H9 (cell line): ENCODE measurements at regions not wholly inside any gene's neighbourhood (a gene's known extent, or its start where the extent isn't known, plus 50 kb on each side); places are given as distances from the start of the nearest gene placed in this dataset.

ENCODE experiments used
- DNase-seq: peaks from one replicate; pipeline ENCODE4 v3.0.0-alpha.2; 2017
- H2AFZ ChIP-seq: one replicate; pipeline ENCODE4 v1.6.1; 2013; ENCODE audit warnings: mild to moderate bottlenecking, low read length, control low read depth, moderate library complexity
- H2AK5ac ChIP-seq: 2 replicates; pipeline ENCODE4 v1.6.1; 2013; ENCODE audit warnings: low read length, control low read depth, mixed read lengths; ENCODE audit not compliant: insufficient read length
- H2BK120ac ChIP-seq: one replicate; pipeline ENCODE4 v1.6.1; 2013; ENCODE audit warnings: low read depth, mild to moderate bottlenecking, low read length, control low read depth, inconsistent platforms; ENCODE audit not compliant: poor library complexity, severe bottlenecking
- H2BK12ac ChIP-seq: 2 replicates; pipeline ENCODE4 v1.6.1; 2013; ENCODE audit warnings: low read length, control low read depth, mixed read lengths, low read depth; ENCODE audit not compliant: insufficient read length
- H2BK15ac ChIP-seq: 2 replicates; pipeline ENCODE4 v1.6.1; 2013; ENCODE audit warnings: low read depth, low read length, control low read depth
- H2BK20ac ChIP-seq: one replicate; pipeline ENCODE4 v1.6.1; 2013; ENCODE audit warnings: low read depth, mild to moderate bottlenecking, low read length, control low read depth, inconsistent platforms; ENCODE audit not compliant: poor library complexity, severe bottlenecking
- H2BK5ac ChIP-seq: 2 replicates; pipeline ENCODE4 v1.6.1; 2013; ENCODE audit warnings: low read length, control low read depth, mixed read lengths; ENCODE audit not compliant: insufficient read length
- H3K14ac ChIP-seq: 2 replicates; pipeline ENCODE4 v1.6.1; 2013; ENCODE audit warnings: low read length, control low read depth; ENCODE audit not compliant: insufficient read depth
- H3K18ac ChIP-seq: 2 replicates; pipeline ENCODE4 v1.6.1; 2013; ENCODE audit warnings: low read depth, mild to moderate bottlenecking, mixed read lengths, low read length, control low read depth; ENCODE audit not compliant: insufficient read length
- H3K23ac ChIP-seq: 2 replicates; pipeline ENCODE4 v1.6.1; 2013; ENCODE audit warnings: low read length, control low read depth, mixed read lengths, low read depth; ENCODE audit not compliant: insufficient read length
- H3K23me2 ChIP-seq: 2 replicates; pipeline ENCODE4 v1.6.1; 2013; ENCODE audit warnings: low read depth, mild to moderate bottlenecking, mixed read lengths, low read length, control low read depth; ENCODE audit not compliant: insufficient read length, poor library complexity, severe bottlenecking
- H3K27ac ChIP-seq: 2 replicates; pipeline ENCODE4 v1.5.1; 2013; ENCODE audit warnings: low read length, control low read depth, mixed read lengths, low read depth; ENCODE audit not compliant: insufficient read length
- H3K27me3 ChIP-seq: 2 replicates; pipeline ENCODE4 v1.6.1; 2013; ENCODE audit warnings: low read length, control low read depth, inconsistent platforms; ENCODE audit not compliant: insufficient read depth
- H3K4ac ChIP-seq: 2 replicates; pipeline ENCODE4 v1.6.1; 2013; ENCODE audit warnings: low read depth, mild to moderate bottlenecking, control low read depth, inconsistent platforms, low read length, moderate library complexity
- H3K4me1 ChIP-seq: 2 replicates; pipeline ENCODE4 v1.6.1; 2013; ENCODE audit warnings: low read length, control low read depth, inconsistent platforms; ENCODE audit not compliant: insufficient read depth
- H3K4me2 ChIP-seq: 2 replicates; pipeline ENCODE4 v1.6.1; 2013; ENCODE audit warnings: low read length, control low read depth, mixed read lengths; ENCODE audit not compliant: insufficient read length, insufficient read depth
- H3K56ac ChIP-seq: 2 replicates; pipeline ENCODE4 v1.6.1; 2013; ENCODE audit warnings: low read depth, mild to moderate bottlenecking, mixed read lengths, low read length, control low read depth; ENCODE audit not compliant: insufficient read length
- H3K79me1 ChIP-seq: 2 replicates; pipeline ENCODE4 v1.6.1; 2013; ENCODE audit warnings: low read depth, mild to moderate bottlenecking, moderate library complexity, low read length, control low read depth, inconsistent platforms; ENCODE audit not compliant: insufficient read depth, poor library complexity, severe bottlenecking
- H3K79me2 ChIP-seq: 2 replicates; pipeline ENCODE4 v1.6.1; 2013; ENCODE audit warnings: low read length, control low read depth, inconsistent platforms; ENCODE audit not compliant: insufficient read depth
- H3K9ac ChIP-seq: 2 replicates; pipeline ENCODE4 v1.6.1; 2013; ENCODE audit warnings: low read length, control low read depth, mixed read lengths; ENCODE audit not compliant: insufficient read length; ENCODE audit errors: extremely low read depth
- H3K9me3 ChIP-seq: one replicate; pipeline ENCODE4 v1.6.1; 2013; ENCODE audit warnings: low read depth, low read length, inconsistent platforms; ENCODE audit not compliant: control insufficient read depth
- H3T11ph ChIP-seq: one replicate; pipeline ENCODE4 v1.6.1; 2013; ENCODE audit warnings: mild to moderate bottlenecking, low read length, control low read depth, inconsistent platforms
- H4K20me1 ChIP-seq: one replicate; pipeline ENCODE4 v1.6.1; 2013; ENCODE audit not compliant: control insufficient read depth, insufficient read length, insufficient read depth
- H4K5ac ChIP-seq: 2 replicates; pipeline ENCODE4 v1.6.1; 2013; ENCODE audit warnings: low read depth, mild to moderate bottlenecking, mixed read lengths, low read length, control low read depth; ENCODE audit not compliant: insufficient read length
- H4K8ac ChIP-seq: replicated peaks from 2 replicates; pipeline ENCODE4 v1.6.1; 2013; ENCODE audit warnings: low read length, control low read depth, mixed read lengths, low read depth; ENCODE audit not compliant: insufficient read length
- H4K91ac ChIP-seq: 2 replicates; pipeline ENCODE4 v1.6.1; 2013; ENCODE audit warnings: low read depth, mild to moderate bottlenecking, moderate library complexity, mixed read lengths, low read length, control low read depth; ENCODE audit not compliant: insufficient read length
- H3K27ac Mint-ChIP-seq, 3 experiments: 2 replicates in 2 of 3; 3 replicates in 1 of 3; pipeline ENCODE4 v1.8.0; 2020 to 2021; ENCODE audit warnings: mixed read lengths in 3 of 3, mild to moderate bottlenecking in 1 of 3, moderate library complexity in 1 of 3
- H3K27me3 Mint-ChIP-seq: 2 replicates; pipeline ENCODE4 v1.8.0; 2021; ENCODE audit warnings: low read depth, mild to moderate bottlenecking, moderate library complexity, mixed read lengths
- H3K36me3 Mint-ChIP-seq, 3 experiments: 2 replicates in 2 of 3; 3 replicates in 1 of 3; pipeline ENCODE4 v1.8.0; 2020 to 2021; ENCODE audit warnings: low read depth in 3 of 3, mixed read lengths in 3 of 3; ENCODE audit not compliant: insufficient read depth in 1 of 3
- H3K4me1 Mint-ChIP-seq, 2 experiments: 2 replicates each; pipeline ENCODE4 v1.8.0; 2020; ENCODE audit warnings: mixed read lengths in 2 of 2
- H3K4me3 Mint-ChIP-seq, 2 experiments: 2 replicates in 1 of 2; 3 replicates in 1 of 2; pipeline ENCODE4 v1.8.0; 2020 to 2021; ENCODE audit warnings: mild to moderate bottlenecking in 2 of 2, mixed read lengths in 2 of 2, moderate library complexity in 1 of 2
- H3K9me3 Mint-ChIP-seq, 2 experiments: 2 replicates in 1 of 2; 3 replicates in 1 of 2; pipeline ENCODE4 v1.8.0; 2020; ENCODE audit warnings: mild to moderate bottlenecking in 2 of 2, mixed read lengths in 2 of 2, moderate library complexity in 1 of 2
- TF ChIP-seq, protein P1 (sequence below): fragments of 200-600 bp; sonication (generic); conservative IDR thresholded peaks from 3 replicates; pipeline ENCODE4 v1.8.0; 2021; ENCODE audit warnings: antibody characterized with exemption, mild to moderate bottlenecking

DNA sequence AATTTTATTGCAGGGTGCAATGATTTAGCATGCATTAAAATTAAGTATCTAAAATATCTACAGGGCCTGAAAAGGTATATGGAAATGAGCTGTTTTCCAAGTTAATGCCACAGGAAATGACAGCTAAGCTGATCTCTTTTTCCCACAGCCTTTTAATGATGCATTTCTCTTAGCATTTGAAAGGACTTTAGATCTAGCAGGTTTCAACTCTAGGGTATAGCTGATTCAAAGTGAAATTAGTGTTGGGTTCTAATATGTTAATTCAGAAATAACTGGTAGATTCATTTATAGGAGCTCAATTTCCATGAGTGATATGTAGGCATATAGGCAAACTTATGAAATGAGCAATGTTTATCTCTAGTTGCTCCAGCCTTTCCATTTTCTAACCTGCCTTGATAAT lies 274.2 kb downstream of the CASP12 start:
- Mint-ChIP-seq H3K27ac (peak overlapping the region; percentile 80 to 93 (median 85); a peak in 6 of 7 replicates), H3K4me1 (peaks cover 37 to 38% of the 10 kb centered on the region in 2 experiments), H3K4me3 (peak overlapping the region in 1 of 2 experiments; percentile 22; a peak in 1 of 5 replicates), H3K9me3 (no peaks in the 10 kb centered on the region; a peak in 1 of 5 replicates), H3K27me3 (no peaks in the 10 kb centered on the region), H3K36me3 (peaks cover 5 to 12% (median 12%) of the 10 kb centered on the region in 3 experiments)
- H3K14ac ChIP-seq: no peak overlapping the region
- H3K4me1 ChIP-seq: no peaks in the 10 kb centered on the region; the same call in 1 of the 2 replicates
- H3K56ac ChIP-seq: no peak overlapping the region
- H4K8ac ChIP-seq: no peak overlapping the region
- no peak overlapping the region for H3K23ac ChIP-seq
- H2BK120ac ChIP-seq: no peak overlapping the region
- H3K4me2 ChIP-seq: no peak overlapping the region
- H3K79me1 ChIP-seq: no peaks in the 10 kb centered on the region
- TF ChIP-seq, protein P1, sequence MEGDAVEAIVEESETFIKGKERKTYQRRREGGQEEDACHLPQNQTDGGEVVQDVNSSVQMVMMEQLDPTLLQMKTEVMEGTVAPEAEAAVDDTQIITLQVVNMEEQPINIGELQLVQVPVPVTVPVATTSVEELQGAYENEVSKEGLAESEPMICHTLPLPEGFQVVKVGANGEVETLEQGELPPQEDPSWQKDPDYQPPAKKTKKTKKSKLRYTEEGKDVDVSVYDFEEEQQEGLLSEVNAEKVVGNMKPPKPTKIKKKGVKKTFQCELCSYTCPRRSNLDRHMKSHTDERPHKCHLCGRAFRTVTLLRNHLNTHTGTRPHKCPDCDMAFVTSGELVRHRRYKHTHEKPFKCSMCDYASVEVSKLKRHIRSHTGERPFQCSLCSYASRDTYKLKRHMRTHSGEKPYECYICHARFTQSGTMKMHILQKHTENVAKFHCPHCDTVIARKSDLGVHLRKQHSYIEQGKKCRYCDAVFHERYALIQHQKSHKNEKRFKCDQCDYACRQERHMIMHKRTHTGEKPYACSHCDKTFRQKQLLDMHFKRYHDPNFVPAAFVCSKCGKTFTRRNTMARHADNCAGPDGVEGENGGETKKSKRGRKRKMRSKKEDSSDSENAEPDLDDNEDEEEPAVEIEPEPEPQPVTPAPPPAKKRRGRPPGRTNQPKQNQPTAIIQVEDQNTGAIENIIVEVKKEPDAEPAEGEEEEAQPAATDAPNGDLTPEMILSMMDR: no peak
- no peak overlapping the region for H2BK5ac ChIP-seq
- H2AK5ac ChIP-seq: no peak overlapping the region
- H4K91ac ChIP-seq: no peak overlapping the region
- H3T11ph ChIP-seq: no peak overlapping the region
- no peak for DNase-seq
- H3K27ac ChIP-seq: peak overlapping the region; percentile 87
- H2BK15ac ChIP-seq: no peak overlapping the region
- no peaks in the 10 kb centered on the region for H3K9me3 ChIP-seq
- H3K27me3 ChIP-seq: no peaks in the 10 kb centered on the region
- no peak overlapping the region for H2BK12ac ChIP-seq
- no peaks in the 10 kb centered on the region for H4K20me1 ChIP-seq
- no peak overlapping the region for H3K9ac ChIP-seq
- no peaks in the 10 kb centered on the region for H3K23me2 ChIP-seq
- no peak overlapping the region for H4K5ac ChIP-seq
- H3K4ac ChIP-seq: no peak overlapping the region
- H2BK20ac ChIP-seq: no peak overlapping the region
- no peak overlapping the region for H2AFZ ChIP-seq
- no peaks in the 10 kb centered on the region for H3K79me2 ChIP-seq
- H3K18ac ChIP-seq: no peak overlapping the region
